ENCODE measurements at regions not wholly inside any gene's neighbourhood (a gene's known extent, or its start where the extent isn't known, plus 50 kb on each side); places are given as distances from the start of the nearest gene placed in this dataset.
"Not testable (repeated sequence)": the region's sequence is repeated elsewhere in the genome, so short reads cannot be mapped to it uniquely, and the experiment has no call there.

GRCh38 chr3:101950985-101951733 lies 101.8 kb downstream of the NFKBIZ start:
- DNase-seq: no peak

GRCh38 chr3:101954361-101954760 lies 105.0 kb downstream of the NFKBIZ start:
- no peak for DNase-seq

DNA sequence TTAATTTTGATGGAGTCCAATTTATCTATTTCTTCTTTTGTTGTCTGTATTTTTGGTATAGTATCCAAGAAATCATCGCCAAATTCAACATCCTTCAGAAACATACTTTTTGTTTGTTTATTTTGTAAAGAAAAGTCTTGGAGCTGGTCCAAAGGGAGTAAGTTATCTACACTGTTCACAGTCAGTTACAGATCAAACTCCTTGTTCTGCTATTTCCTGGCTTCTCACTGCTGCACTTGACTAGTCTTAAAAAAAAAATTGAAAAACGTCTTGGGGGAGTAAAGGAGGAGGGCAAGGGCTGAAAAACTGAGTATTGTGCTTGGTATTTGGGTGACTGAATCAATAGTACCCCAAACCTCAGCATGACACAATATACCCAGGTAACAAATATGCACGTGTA lies 105.6 kb downstream of the NFKBIZ start:
- DNase-seq: no peak

- no peak for DNase-seq
Observed at GRCh38 chr3:101962055-101962454, 112.7 kb downstream of the NFKBIZ start.

DNA sequence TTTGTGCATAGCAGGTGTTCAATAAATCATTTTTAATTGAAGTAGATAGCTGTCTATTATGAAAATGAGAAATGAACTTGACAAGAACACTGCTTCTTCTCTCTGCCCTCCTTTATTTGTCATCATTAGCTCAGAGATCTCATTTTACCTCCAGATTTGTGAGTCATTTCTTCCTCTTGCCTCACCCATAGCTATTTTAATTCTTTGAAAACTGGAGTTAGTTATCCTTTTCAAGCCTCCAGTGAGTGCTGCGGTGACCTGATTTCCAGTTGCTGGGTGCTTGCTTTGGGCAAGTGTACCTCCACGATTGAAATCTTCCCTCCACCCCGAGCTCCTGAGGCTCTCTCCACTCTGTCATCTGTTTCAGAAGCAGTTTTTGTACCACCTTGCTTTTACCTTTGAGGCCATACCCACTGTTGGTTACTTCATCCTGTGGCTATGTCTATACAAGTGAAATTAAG lies 114.6 kb downstream of the NFKBIZ start:
- no peak for DNase-seq

GRCh38 chr3:101964861-101965260 lies 115.5 kb downstream of the NFKBIZ start:
- DNase-seq: no peak

DNA sequence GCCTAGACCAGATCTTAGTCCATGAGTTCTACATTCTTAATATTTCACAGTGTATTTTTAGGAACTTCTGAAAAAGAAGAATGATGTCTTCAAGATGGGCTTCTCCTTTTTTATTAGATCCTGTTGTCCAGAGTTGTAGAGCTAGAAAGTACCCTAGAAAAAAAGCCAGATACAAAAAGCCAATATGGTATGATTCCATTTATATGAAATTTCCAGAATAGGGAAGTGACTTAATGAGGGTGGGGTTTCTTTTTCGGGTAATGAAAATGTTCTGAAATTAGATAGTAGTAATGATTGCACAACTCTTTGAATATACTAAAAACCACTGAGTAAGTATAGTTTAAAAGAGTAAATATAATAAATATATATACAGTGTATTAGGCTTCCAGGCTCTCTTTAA lies 116.9 kb downstream of the NFKBIZ start:
- DNase-seq: no peak

DNA sequence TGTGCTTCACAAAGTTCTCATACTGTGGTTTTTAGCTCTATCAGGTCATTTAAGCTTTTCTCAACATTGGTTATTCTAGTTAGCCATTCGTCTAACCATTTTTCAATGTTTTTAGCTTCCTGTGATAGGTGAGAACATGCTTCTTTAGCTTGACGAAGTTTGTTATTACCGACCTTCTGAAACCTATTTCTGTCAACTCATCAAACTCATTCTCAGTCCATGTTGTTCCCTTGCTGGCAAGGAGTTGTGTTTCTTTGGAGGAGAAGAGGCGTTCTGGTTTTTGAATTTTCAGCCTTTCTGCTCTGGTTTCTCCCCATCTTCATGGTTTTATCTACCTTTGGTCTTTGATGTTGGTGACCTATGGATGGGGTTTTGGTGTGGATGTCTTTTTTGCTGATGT lies 120.9 kb downstream of the NFKBIZ start:
- DNase-seq: no peak

GRCh38 chr3:101970905-101971304 lies 121.6 kb downstream of the NFKBIZ start:
- no peak for DNase-seq

DNA sequence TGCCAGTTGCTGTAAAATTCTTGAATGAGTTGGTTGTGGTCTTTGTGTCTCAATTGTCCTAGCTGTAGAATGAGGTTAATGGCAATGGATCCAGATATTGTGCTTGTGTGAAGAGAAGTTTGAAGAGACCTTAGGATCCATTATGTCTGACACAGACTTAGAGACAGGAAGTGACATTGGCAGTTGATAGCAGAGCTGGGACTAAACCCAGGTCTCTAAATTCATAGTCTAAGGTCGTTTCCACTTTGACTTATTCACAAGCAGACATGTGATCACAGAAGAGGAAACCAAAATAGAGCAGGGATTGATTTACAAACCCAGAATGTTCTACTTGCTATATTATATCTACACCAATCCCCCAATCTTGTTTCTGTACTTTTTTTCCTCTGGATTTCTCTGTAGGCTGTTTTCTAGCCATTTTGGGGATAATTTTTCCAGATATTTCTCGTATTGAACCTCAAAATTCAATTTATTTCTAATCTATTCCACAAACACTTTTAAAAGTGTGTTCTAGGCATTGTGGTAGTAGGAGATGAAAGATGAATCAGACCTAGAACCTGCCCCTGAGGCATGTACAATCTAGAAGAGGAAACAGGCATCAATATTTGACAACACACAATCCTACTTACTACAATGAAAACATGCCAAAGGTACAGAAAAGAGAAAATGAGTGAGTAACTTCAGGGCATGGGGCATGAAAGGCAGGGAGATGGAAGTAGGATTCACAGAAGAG lies 123.3 kb downstream of the NFKBIZ start:
- no peak for DNase-seq

DNA sequence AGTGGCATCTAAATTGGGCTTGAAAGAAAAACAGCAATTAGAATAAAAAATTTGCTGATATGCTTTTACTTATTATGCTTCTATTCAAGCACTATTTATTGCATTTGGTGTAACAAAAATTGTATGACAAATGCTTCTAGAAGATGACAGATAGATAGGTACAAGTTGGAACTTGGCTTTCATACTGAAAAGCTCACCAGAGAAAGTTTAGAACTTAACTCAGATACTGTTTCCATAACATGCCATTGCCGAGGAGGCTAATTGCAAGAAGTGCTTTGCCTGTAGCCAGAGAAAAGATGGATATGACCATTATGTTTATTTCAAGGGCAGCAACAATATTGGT lies 123.8 kb downstream of the NFKBIZ start:
- no peak for DNase-seq

DNA sequence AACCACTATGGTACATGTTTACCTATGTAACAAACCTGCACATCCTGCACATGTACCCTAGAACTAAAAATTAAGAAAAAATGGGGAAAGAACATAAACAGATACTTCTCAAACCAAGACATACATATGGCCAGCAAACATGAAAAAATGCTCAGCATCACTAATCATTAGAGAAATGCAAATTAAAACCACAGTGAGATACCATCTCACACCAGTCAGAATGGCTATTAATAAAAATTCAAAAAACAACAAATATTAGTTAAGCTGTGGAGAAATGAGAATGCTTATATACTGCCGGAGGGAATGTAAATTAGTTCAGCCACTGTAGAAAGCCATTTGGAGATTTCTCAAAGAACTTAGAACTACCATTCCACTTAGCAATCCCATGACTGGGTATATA lies 126.1 kb downstream of the NFKBIZ start:
- not testable (repeated sequence) for DNase-seq

DNA sequence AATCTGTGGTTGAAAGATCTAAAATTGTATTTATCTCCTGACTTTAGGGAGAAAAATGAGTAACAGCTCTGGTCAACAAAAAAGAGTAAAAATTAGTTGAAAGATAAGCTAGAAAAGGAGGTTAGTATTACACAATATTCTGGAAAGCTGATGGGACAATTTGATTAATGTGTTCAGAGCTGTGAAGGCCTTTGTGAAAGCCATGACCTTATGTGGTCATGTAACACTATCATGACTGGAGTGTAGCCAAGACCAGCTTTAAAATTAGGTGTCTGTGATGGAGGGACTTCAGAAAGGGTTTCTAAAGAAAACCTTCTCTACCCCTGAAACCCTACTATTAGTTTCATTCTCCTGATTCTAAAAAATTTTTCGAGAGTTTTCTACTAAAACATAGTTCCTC lies 127.2 kb downstream of the NFKBIZ start:
- DNase-seq: no peak

- no peak for DNase-seq
Observed at GRCh38 chr3:101978348-101978747, 129.0 kb downstream of the NFKBIZ start.

DNA sequence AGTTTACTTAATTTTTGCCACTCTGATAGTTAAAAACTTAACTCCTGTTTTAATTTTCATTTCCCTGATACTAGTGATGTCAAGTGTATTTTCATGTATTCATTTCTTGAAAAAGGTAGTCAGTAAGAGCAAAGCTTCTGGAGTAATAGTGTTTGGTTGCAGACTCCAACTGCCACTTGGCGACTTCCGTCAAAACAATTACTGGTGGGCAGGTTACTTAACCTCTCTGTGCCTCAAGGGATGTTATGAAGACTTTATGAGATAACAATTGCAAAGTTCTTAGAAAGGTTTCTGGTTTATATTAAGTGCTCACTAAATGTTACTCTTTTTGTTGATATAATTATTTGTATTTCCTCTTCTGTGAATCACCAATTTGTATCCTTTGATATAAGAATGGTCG lies 129.7 kb downstream of the NFKBIZ start:
- no peak for DNase-seq

DNA sequence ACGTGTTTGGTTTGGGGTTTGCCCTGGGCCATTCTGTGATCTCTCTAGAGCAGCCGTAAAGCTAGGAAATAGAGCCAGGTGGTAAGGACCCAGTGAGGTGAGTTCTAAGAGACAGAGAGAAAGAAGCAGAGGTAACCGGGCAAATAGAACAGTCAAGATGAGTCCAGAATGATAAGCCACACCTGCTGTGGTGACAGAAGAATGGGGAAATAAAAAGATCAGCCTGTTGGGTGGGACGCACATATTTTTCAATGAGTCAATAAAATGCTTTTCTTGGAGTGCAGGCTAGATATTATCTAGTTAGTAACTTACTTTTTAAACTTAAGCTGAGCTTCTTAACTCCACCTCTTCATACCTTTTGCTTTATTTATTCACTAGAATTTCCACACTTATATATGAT lies 135.0 kb downstream of the NFKBIZ start:
- no peak for DNase-seq

DNA sequence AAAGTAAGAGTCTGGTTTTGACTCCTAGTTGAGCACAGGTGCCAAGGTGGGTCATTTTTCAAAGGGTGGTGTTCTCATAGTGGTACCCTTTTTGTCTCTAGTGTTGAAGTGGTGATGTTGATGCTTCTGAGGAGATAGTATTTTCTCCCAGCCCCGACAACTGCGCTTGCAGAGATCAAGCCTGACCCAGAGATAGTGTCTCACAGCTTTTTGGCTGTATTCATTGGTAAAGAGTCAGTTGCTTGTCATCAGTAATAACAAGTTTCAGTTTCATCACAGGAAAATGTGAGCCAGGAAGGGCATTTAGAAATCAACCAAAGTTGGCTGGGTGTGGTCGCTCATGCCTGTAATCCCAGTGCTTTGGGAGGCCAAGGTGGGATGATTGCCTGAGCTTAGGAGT lies 139.3 kb downstream of the NFKBIZ start:
- peak in 1 of 2 donors; percentile 1 for DNase-seq

DNA sequence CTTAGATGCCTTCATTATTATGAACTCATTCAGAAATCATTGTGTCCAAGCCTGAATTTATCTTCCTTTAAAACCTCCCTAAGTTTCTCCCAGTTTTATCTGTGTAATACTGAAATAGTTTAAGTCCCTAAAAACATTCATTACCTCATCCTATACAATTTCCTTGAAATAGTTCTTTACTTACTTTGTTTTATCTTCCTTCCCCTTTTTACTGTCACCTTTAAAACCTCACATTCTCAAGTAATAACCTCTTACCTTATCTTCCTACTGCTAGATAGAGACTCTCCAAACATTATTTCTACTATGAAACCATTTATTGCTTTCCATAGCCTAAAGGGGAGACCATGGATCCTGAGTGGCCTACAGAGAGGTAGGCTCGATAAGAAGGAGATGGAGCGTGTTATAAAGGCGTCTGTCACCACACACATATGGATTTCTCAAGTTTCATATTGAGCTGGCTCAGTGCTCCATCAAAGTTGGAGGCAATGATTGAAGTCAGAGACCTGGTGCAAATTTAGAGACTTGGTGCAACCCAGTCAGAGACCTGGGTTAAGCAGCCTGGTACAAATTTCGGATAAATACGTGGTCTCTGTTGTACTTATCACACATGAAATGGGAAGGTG lies 140.4 kb downstream of the NFKBIZ start:
- DNase-seq: no peak

GRCh38 chr3:101992863-101993262 lies 143.5 kb downstream of the NFKBIZ start:
- no peak for DNase-seq

- DNase-seq: no peak
Observed at GRCh38 chr3:101994386-101994785, 145.1 kb downstream of the NFKBIZ start.

DNA sequence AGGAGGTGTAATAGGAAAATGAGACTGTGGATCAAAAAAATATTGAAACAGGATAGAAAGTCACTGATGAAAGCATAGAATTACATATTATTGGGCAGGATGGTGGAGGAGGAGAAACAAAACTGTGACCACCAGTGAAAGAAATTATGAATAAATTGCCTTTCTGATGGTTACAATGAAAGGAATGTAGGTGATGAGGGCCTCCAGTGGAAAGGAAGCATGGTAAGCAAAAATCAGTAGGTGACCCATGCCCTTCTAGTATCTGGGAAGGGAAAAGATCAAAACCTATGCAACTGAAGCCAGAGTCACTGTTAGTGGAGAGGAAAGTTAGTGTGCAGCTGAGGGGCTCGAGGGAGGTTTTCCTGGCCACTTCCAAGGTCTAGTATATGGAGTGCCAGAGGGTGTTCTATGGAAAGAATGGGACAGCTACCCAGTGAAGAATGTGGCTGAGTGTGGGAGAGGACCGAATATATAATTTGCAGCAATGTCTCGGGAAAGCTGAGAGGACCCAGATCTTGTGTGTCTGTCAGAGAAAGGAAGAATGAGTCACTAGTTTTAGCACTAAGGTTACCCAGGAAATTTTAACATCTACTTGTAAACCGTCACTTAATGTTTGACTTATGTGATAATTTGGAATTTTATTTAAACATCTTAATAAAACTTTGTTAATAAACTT lies 146.2 kb downstream of the NFKBIZ start:
- no peak for DNase-seq

GRCh38 chr3:101996832-101997231 lies 147.5 kb downstream of the NFKBIZ start:
- DNase-seq: no peak

DNA sequence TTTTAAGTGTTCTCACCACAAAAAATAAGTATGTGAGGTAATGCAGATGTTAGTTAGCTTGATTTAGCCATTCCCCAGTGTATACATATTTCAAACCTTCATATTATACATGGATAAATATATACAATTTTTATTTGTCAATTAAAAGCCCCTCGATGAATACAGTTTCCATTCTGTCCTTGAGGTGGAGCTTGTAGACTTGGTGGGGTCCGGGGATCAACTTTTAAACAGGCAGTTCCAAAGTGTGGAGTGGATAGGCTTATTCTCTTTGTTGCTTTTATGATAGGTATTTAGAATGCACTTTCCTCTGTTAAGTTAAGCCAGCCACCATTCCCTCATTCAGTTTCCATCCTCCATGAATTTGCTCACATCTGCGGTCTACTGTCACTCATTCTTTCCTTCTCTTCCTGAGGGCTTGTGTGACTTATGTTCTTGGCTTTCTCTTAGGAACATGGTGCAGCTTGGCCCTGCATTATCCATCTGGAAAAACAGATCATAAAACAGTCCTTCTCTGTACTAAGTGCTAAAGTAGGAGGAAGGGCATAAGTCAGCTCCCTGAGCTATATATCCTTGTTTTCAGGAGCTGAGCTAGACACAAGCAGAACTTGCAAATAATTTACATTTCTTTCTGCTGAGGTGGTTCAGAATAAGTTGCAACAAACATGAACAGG lies 149.1 kb downstream of the NFKBIZ start:
- no peak for DNase-seq
